ENCODE measurements at regions not wholly inside any gene's neighbourhood (a gene's known extent, or its start where the extent isn't known, plus 50 kb on each side); places are given as distances from the start of the nearest gene placed in this dataset.

GRCh38 chr5:143761663-143762062 lies 50.3 kb upstream of the HMHB1 start:
- no peak for DNase-seq

GRCh38 chr5:143760755-143761154 lies 51.2 kb upstream of the HMHB1 start:
- no peak for DNase-seq

- DNase-seq, result no peak
Observed at GRCh38 chr5:143760131-143760505, 51.8 kb upstream of the HMHB1 start.

GRCh38 chr5:143759396-143760130 lies 52.4 kb upstream of the HMHB1 start:
- DNase-seq, result peak; percentile 15

GRCh38 chr5:143758750-143759149 lies 53.2 kb upstream of the HMHB1 start:
- peak; percentile 88 for DNase-seq

- DNase-seq, result peak; percentile 72
Observed at GRCh38 chr5:143758015-143758414, 53.9 kb upstream of the HMHB1 start.

GRCh38 chr5:143757116-143757515 lies 54.8 kb upstream of the HMHB1 start:
- DNase-seq, result peak; percentile 73

GRCh38 chr5:143755966-143756365 lies 56.0 kb upstream of the HMHB1 start:
- DNase-seq, result peak; percentile 79

- DNase-seq, result peak; percentile 79
Observed at GRCh38 chr5:143752165-143752850, 59.7 kb upstream of the HMHB1 start.

- no peak for DNase-seq
Observed at GRCh38 chr5:143751342-143751741, 60.6 kb upstream of the HMHB1 start.

- peak; percentile 3 for DNase-seq
Observed at GRCh38 chr5:143749581-143750205, 62.3 kb upstream of the HMHB1 start.

- DNase-seq, result peak; percentile 7
Observed at GRCh38 chr5:143748516-143748915, 63.4 kb upstream of the HMHB1 start.

- DNase-seq, result no peak
Observed at GRCh38 chr5:143742951-143743350, 69.0 kb upstream of the HMHB1 start.

- no peak for DNase-seq
Observed at GRCh38 chr5:143741421-143741820, 70.5 kb upstream of the HMHB1 start.

GRCh38 chr5:143740956-143741355 lies 71.0 kb upstream of the HMHB1 start:
- DNase-seq, result no peak

GRCh38 chr5:143739746-143740145 lies 72.2 kb upstream of the HMHB1 start:
- no peak for DNase-seq

- DNase-seq, result no peak
Observed at GRCh38 chr5:143738417-143739401, 73.3 kb upstream of the HMHB1 start.

GRCh38 chr5:143737062-143737461 lies 74.9 kb upstream of the HMHB1 start:
- DNase-seq, result no peak

- DNase-seq, result no peak
Observed at GRCh38 chr5:143734456-143734780, 77.5 kb upstream of the HMHB1 start.

- peak; percentile 49 for DNase-seq
Observed at GRCh38 chr5:143733665-143734455, 78.1 kb upstream of the HMHB1 start.

- no peak for DNase-seq
Observed at GRCh38 chr5:143732402-143732801, 79.6 kb upstream of the HMHB1 start.

Data from tongue (tissue), 1 donor.